Astrocyte (in vitro differentiated cells and primary cell): ENCODE measurements at regions not wholly inside any gene's neighbourhood (a gene's known extent, or its start where the extent isn't known, plus 50 kb on each side); places are given as distances from the start of the nearest gene placed in this dataset.

Experiments
- DNase-seq: peaks from one replicate; pipeline ENCODE4 v3.0.0-alpha.2; 2010; ENCODE audit warnings: low read depth
- FAIRE-seq: peaks from 2 replicates; lab custom pipeline; 2011; peaks lifted over from hg19 to GRCh38; lab: Jason Lieb, UNC
- H2AFZ ChIP-seq: 2 replicates; pipeline ENCODE4 v1.6.0; 2012; ENCODE audit warnings: low read depth, low read length, inconsistent platforms
- H3K27ac ChIP-seq: 2 replicates; pipeline ENCODE4 v1.5.1; 2011; ENCODE audit warnings: low read depth, low read length, inconsistent platforms
- H3K27me3 ChIP-seq: 2 replicates; pipeline ENCODE4 v1.6.0; 2011; ENCODE audit warnings: low read length, inconsistent platforms; ENCODE audit not compliant: insufficient read depth
- H3K36me3 ChIP-seq: 2 replicates; pipeline ENCODE4 v1.5.1; 2011; ENCODE audit warnings: low read length, inconsistent platforms; ENCODE audit not compliant: insufficient read depth
- H3K4me1 ChIP-seq: 2 replicates; pipeline ENCODE4 v1.5.1; 2011; ENCODE audit warnings: low read length, inconsistent platforms; ENCODE audit not compliant: insufficient read depth
- H3K4me2 ChIP-seq: 2 replicates; pipeline ENCODE4 v1.6.0; 2012; ENCODE audit warnings: low read length, inconsistent platforms
- H3K4me3 ChIP-seq: 2 replicates; pipeline ENCODE4 v1.5.1; 2011; ENCODE audit warnings: low read depth, mild to moderate bottlenecking, low read length, inconsistent platforms; ENCODE audit not compliant: insufficient read depth
- H3K79me2 ChIP-seq: 2 replicates; pipeline ENCODE4 v1.6.0; 2012; ENCODE audit warnings: mild to moderate bottlenecking, low read length, inconsistent platforms; ENCODE audit not compliant: insufficient read depth
- H3K9ac ChIP-seq: 2 replicates; pipeline ENCODE4 v1.6.0; 2012; ENCODE audit warnings: mild to moderate bottlenecking, low read length, inconsistent platforms
- H3K9me3 ChIP-seq: 2 replicates; pipeline ENCODE4 v1.5.1; 2012; ENCODE audit warnings: low read depth, mild to moderate bottlenecking, low read length, inconsistent platforms; ENCODE audit not compliant: insufficient read depth
- H4K20me1 ChIP-seq: 2 replicates; pipeline ENCODE4 v1.6.0; 2012; ENCODE audit warnings: low read length, inconsistent platforms; ENCODE audit not compliant: insufficient read depth
- H3K27ac Mint-ChIP-seq: one replicate; pipeline ENCODE4 v1.8.0; 2021; ENCODE audit warnings: mild to moderate bottlenecking, mixed read lengths; ENCODE audit not compliant: unreplicated experiment
- H3K27me3 Mint-ChIP-seq: one replicate; pipeline ENCODE4 v1.8.0; 2021; ENCODE audit warnings: low read depth, mixed read lengths; ENCODE audit not compliant: unreplicated experiment
- H3K36me3 Mint-ChIP-seq: one replicate; pipeline ENCODE4 v1.8.0; 2021; ENCODE audit warnings: low read depth, mixed read lengths; ENCODE audit not compliant: unreplicated experiment
- H3K4me1 Mint-ChIP-seq: one replicate; pipeline ENCODE4 v1.8.0; 2021; ENCODE audit warnings: low read depth, mixed read lengths; ENCODE audit not compliant: unreplicated experiment
- H3K4me3 Mint-ChIP-seq: one replicate; pipeline ENCODE4 v1.8.0; 2021; ENCODE audit warnings: mild to moderate bottlenecking, moderate library complexity, mixed read lengths; ENCODE audit not compliant: unreplicated experiment
- H3K9me3 Mint-ChIP-seq: one replicate; pipeline ENCODE4 v1.8.0; 2021; ENCODE audit warnings: mild to moderate bottlenecking, mixed read lengths; ENCODE audit not compliant: unreplicated experiment
- EZH2 ChIP-seq: IDR thresholded peaks from 2 replicates; pipeline ENCODE4 v1.6.1; 2012; ENCODE audit warnings: mild to moderate bottlenecking, low read length, inconsistent platforms; ENCODE audit not compliant: insufficient read depth
- TF ChIP-seq, protein P1 (sequence below): IDR thresholded peaks from 2 replicates; pipeline ENCODE4 v1.5.1; 2011; ENCODE audit warnings: low read depth, mild to moderate bottlenecking, inconsistent platforms, low read length, moderate library complexity; ENCODE audit not compliant: insufficient read depth

DNA sequence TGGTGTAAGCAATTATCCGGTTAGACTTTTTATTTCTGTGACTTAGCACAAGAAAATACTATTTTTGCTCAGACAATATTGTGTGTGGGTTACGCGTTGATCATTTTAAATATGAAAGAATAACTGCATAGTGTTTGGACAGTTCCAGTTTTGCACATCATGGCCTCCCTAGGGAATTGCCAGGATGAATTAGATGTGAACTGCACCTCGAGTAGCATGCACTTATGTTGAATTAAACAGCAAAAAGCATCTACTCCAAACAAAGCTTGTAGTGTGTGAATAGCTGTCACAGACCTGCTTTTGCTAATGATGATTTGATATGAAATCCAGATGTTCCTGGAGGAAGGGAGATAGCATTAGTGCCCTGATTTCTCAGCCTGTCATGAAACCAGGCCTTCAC, 184.8 kb upstream of the NLGN4Y start:
- Histone ChIP-seq H3K4me2 (no peak overlapping the region), H3K9me3 (no peaks in the 10 kb centered on the region), H3K36me3 (no peaks in the 10 kb centered on the region), H3K27me3 (no peaks in the 10 kb centered on the region), H4K20me1 (no peaks in the 10 kb centered on the region), H3K27ac (no peak overlapping the region), H3K4me3 (no peak overlapping the region), H2AFZ (no peak overlapping the region), H3K79me2 (no peaks in the 10 kb centered on the region), H3K4me1 (no peaks in the 10 kb centered on the region), H3K9ac (no peak overlapping the region)
- no peaks in the 10 kb centered on the region for H3K9me3 Mint-ChIP-seq
- TF ChIP-seq, protein P1, sequence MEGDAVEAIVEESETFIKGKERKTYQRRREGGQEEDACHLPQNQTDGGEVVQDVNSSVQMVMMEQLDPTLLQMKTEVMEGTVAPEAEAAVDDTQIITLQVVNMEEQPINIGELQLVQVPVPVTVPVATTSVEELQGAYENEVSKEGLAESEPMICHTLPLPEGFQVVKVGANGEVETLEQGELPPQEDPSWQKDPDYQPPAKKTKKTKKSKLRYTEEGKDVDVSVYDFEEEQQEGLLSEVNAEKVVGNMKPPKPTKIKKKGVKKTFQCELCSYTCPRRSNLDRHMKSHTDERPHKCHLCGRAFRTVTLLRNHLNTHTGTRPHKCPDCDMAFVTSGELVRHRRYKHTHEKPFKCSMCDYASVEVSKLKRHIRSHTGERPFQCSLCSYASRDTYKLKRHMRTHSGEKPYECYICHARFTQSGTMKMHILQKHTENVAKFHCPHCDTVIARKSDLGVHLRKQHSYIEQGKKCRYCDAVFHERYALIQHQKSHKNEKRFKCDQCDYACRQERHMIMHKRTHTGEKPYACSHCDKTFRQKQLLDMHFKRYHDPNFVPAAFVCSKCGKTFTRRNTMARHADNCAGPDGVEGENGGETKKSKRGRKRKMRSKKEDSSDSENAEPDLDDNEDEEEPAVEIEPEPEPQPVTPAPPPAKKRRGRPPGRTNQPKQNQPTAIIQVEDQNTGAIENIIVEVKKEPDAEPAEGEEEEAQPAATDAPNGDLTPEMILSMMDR: no peak
- no peak for TF ChIP-seq EZH2
- no peak for DNase-seq
- peaks cover 6% of the 10 kb centered on the region for H3K4me1 Mint-ChIP-seq
- no peak for FAIRE-seq
- H3K36me3 Mint-ChIP-seq: no peaks in the 10 kb centered on the region
- no peaks in the 10 kb centered on the region for H3K27me3 Mint-ChIP-seq
- no peak overlapping the region for H3K4me3 Mint-ChIP-seq
- no peak overlapping the region for H3K27ac Mint-ChIP-seq

DNA sequence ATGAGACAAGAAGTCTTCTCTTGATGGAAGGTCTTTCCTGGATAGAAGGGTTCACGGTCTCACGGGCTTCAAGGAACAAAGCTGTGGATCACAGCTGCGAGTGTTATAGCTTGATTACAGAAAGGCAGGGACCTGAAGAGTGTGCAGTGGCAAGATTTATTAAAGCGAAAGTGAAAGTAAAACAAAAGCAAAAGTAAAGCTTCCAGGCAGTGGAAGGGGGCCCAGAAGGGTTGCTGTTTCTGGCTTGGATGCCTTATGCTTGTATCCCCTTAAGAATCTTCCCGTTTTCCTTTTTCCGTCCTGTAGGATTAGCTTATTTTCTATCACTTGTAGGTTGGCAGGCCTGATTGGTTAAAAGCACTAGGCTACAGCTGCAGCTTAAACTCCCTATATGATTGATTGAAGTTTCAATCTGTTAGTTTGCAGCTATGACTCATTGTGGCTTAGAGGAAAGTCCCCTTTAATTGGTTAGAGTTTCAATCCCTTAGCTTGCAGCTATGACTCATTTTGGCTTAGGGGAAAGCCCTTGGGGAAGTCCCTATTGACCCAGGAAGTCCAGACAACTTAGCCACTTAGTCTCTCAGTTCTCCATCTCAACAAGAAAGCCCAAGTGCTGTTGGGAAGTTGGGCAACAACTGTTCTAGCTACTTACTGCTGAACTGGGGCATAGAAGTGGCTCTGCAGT, 183.7 kb upstream of the NLGN4Y start:
- DNase-seq (no peak), FAIRE-seq (no peak)
- H3K27ac Mint-ChIP-seq: peak overlapping the region; percentile 34
- H3K9me3 Mint-ChIP-seq: no peaks in the 10 kb centered on the region
- no peak for TF ChIP-seq EZH2
- TF ChIP-seq, protein P1: no peak
- no peaks in the 10 kb centered on the region for H4K20me1 ChIP-seq
- H3K36me3 ChIP-seq: no peaks in the 10 kb centered on the region
- peaks cover 6% of the 10 kb centered on the region for H3K4me1 Mint-ChIP-seq
- H3K79me2 ChIP-seq: no peaks in the 10 kb centered on the region
- H3K9me3 ChIP-seq: no peaks in the 10 kb centered on the region
- no peak overlapping the region for H2AFZ ChIP-seq
- no peaks in the 10 kb centered on the region for H3K36me3 Mint-ChIP-seq
- H3K4me2 ChIP-seq: no peak overlapping the region
- H3K27ac ChIP-seq: no peak overlapping the region
- no peak overlapping the region for H3K4me3 Mint-ChIP-seq
- H3K27me3 Mint-ChIP-seq: no peaks in the 10 kb centered on the region
- no peaks in the 10 kb centered on the region for H3K4me1 ChIP-seq
- no peak overlapping the region for H3K4me3 ChIP-seq
- no peak overlapping the region for H3K9ac ChIP-seq
- H3K27me3 ChIP-seq: no peaks in the 10 kb centered on the region

- H3K4me2 ChIP-seq: no peak overlapping the region
- Mint-ChIP-seq H3K9me3 (no peaks in the 10 kb centered on the region), H3K4me3 (no peak overlapping the region), H3K4me1 (peaks cover 6% of the 10 kb centered on the region), H3K36me3 (no peaks in the 10 kb centered on the region), H3K27ac (no peak overlapping the region), H3K27me3 (no peaks in the 10 kb centered on the region)
- no peaks in the 10 kb centered on the region for H3K79me2 ChIP-seq
- no peaks in the 10 kb centered on the region for H3K4me1 ChIP-seq
- H3K9me3 ChIP-seq: no peaks in the 10 kb centered on the region
- DNase-seq (no peak), FAIRE-seq (no peak)
- no peaks in the 10 kb centered on the region for H3K36me3 ChIP-seq
- H3K4me3 ChIP-seq: no peak overlapping the region
- no peaks in the 10 kb centered on the region for H3K27me3 ChIP-seq
- H2AFZ ChIP-seq: no peak overlapping the region
- TF ChIP-seq EZH2: no peak
- TF ChIP-seq, protein P1: no peak
- H3K9ac ChIP-seq: no peak overlapping the region
- no peak overlapping the region for H3K27ac ChIP-seq
- no peaks in the 10 kb centered on the region for H4K20me1 ChIP-seq
Measured at GRCh38 chrY:14344648-14345333, 179.5 kb upstream of the NLGN4Y start.
